HepG2 (cell line): ENCODE measurements at regions not wholly inside any gene's neighbourhood (a gene's known extent, or its start where the extent isn't known, plus 50 kb on each side); places are given as distances from the start of the nearest gene placed in this dataset.

ENCODE experiments used
- ATAC-seq: fragments of 200-7000 bp; cut with Tn5 transposase; 3 replicates; pipeline ENCODE4 v1.9.1; 2020; ENCODE audit warnings: mild to moderate bottlenecking, moderate library complexity
- BruUV-seq: library from RNA; stranded (reverse); fragments of 400-500 nt; replicated peaks from 2 replicates; lab custom pipeline; 2021; lab: Mats Ljungman, UMichigan
- CTCF ChIA-PET: fragments of 300-600 bp; formaldehyde crosslinking; extraction: SDS; loops from one replicate; lab custom pipeline; 2021; ENCODE audit warnings: low total read pairs, inconsistent platforms, low intra/inter-chr PET ratio; lab: Yijun Ruan, JAX
- POLR2A ChIA-PET: fragments of 350-600 bp; sonication (Branson Sonifier 250); formaldehyde crosslinking; loops from one replicate; lab custom pipeline; 2020; ENCODE audit warnings: antibody characterized with exemption, inconsistent platforms; lab: Yijun Ruan, JAX
- DNase-seq: peaks from one replicate; pipeline ENCODE4 v3.0.0-alpha.2; 2015; ENCODE audit warnings: low spot score
- FAIRE-seq: peaks from 3 replicates; lab custom pipeline; 2011; peaks lifted over from hg19 to GRCh38; lab: Jason Lieb, UNC
- H2AFZ ChIP-seq: one replicate; pipeline ENCODE4 v1.6.1; 2011; ENCODE audit warnings: low read length, inconsistent platforms
- H3K27ac ChIP-seq: fragments of 300-600 bp; 3 replicates; pipeline ENCODE4 v1.8.0; 2011; ENCODE audit warnings: mixed run types, mild to moderate bottlenecking, mixed read lengths, low read length, inconsistent platforms; ENCODE audit not compliant: insufficient read depth; ENCODE audit errors: extremely low read length
- H3K27me3 ChIP-seq, 2 experiments: fragments of 200-600 bp in 1 of 2; 2 replicates in 1 of 2; 3 replicates in 1 of 2; pipeline versions ENCODE4 v1.6.0 to v1.8.0; 2011; ENCODE audit warnings: low read length in 2 of 2, mild to moderate bottlenecking in 2 of 2, moderate library complexity in 2 of 2, inconsistent platforms in 1 of 2; ENCODE audit not compliant: insufficient read depth in 2 of 2, control insufficient read depth in 1 of 2
- H3K36me3 ChIP-seq, 2 experiments: fragments of 200-600 bp in 1 of 2; replicated peaks in 1 of 2; 2 replicates in 1 of 2; 3 replicates in 1 of 2; pipeline versions ENCODE4 v1.5.1 to v1.8.0; 2011; ENCODE audit warnings: low read length in 2 of 2, inconsistent platforms in 1 of 2; ENCODE audit not compliant: insufficient read depth in 2 of 2, control insufficient read depth in 1 of 2
- H3K4me1 ChIP-seq: 2 replicates; pipeline ENCODE4 v1.5.1; 2012; ENCODE audit warnings: low read length, inconsistent platforms; ENCODE audit not compliant: insufficient read depth
- H3K4me2 ChIP-seq: 2 replicates; pipeline ENCODE4 v1.6.0; 2011; ENCODE audit warnings: low read depth, low read length, inconsistent platforms
- H3K4me3 ChIP-seq, 3 experiments: fragments of 200-600 bp in 1 of 3; sonication (generic), shearing (Covaris generic) in 1 of 3; replicated peaks in 1 of 3; 2 replicates each; pipeline ENCODE4 v1.5.1; 2011 to 2016; ENCODE audit warnings: low read length in 3 of 3, inconsistent platforms in 2 of 3, low read depth in 2 of 3, mild to moderate bottlenecking in 2 of 3, control low read depth in 1 of 3, mixed read lengths in 1 of 3; ENCODE audit not compliant: insufficient read depth in 1 of 3
- H3K79me2 ChIP-seq: one replicate; pipeline ENCODE4 v1.6.1; 2011; ENCODE audit warnings: low read length, inconsistent platforms; ENCODE audit not compliant: insufficient read depth
- H3K9ac ChIP-seq: 2 replicates; pipeline ENCODE4 v1.6.0; 2011; ENCODE audit warnings: mild to moderate bottlenecking, low read depth, low read length, inconsistent platforms; ENCODE audit not compliant: insufficient read depth
- H3K9me3 ChIP-seq: 2 replicates; pipeline ENCODE4 v1.5.1; 2012; ENCODE audit warnings: mild to moderate bottlenecking, low read length
- H4K20me1 ChIP-seq: 2 replicates; pipeline ENCODE4 v1.6.0; 2011; ENCODE audit warnings: inconsistent platforms, mild to moderate bottlenecking, low read length, moderate library complexity; ENCODE audit not compliant: insufficient read depth
- STAG1 ChIP-seq: sonication (generic); formaldehyde crosslinking; IDR thresholded peaks from 2 replicates; pipeline ENCODE4 v1.4.0; 2020; ENCODE audit warnings: missing genetic modification reagents
- ZNF160 ChIP-seq: sonication (generic); formaldehyde crosslinking; IDR thresholded peaks from 2 replicates; pipeline ENCODE4 v1.8.0; 2022; ENCODE audit warnings: mild to moderate bottlenecking, inconsistent platforms, missing genetic modification reagents
- WGBS: methylation state at CpG from one replicate; pipeline ENCODE4 v1.1.6; 2017; ENCODE audit warnings: low lambda C conversion rate; 5-methylcytosine and 5-hydroxymethylcytosine counted together
- in situ Hi-C: cut with HindIII; loops from 2 replicates; pipeline ENCODE4 v1.10.0; 2017; ENCODE audit warnings: low pct_unique_long_range_greater_than_20kb; ENCODE audit not compliant: extremely low pct_ligation_motif_present
- intact Hi-C: fragments of 100-400 bp; cut with micrococcal nuclease; formaldehyde crosslinking; loops from one replicate; pipeline ENCODE4 v1.10.0; 2022; ENCODE audit not compliant: unreplicated experiment
- TF ChIP-seq, protein P1 (sequence below): sonication (generic); formaldehyde crosslinking; IDR thresholded peaks from 2 replicates; pipeline ENCODE4 v1.5.0; 2020; ENCODE audit warnings: missing genetic modification reagents
- TF ChIP-seq, protein P2 (sequence below): sonication (generic); formaldehyde crosslinking; IDR thresholded peaks from 2 replicates; pipeline ENCODE4 v1.5.0; 2020; ENCODE audit warnings: mild to moderate bottlenecking, missing genetic modification reagents, moderate library complexity
- TF ChIP-seq, protein P3 (sequence below): IDR thresholded peaks from 2 replicates; pipeline ENCODE4 v1.6.1; 2012; ENCODE audit warnings: low read depth, low read length, improper control_type of control experiment

DNA sequence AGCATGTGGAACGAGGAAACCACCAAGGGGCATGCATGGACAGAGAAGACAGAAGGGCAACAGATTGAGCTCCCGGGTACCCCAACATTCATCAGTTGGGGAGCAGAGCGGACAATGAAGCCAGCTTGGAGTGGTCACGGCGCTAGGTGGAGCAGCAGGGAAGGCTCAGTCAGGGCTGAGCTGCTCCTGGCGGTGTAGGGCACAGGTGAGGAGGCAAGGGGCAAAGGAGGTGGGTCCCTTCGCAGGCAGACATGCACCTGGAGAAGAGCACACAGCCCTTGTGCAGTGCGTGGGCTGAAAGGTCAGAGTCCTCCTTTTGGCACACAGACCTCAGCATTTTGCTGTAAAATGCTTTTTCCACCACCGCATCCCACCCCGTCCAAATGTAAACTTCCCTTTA is 90.0 kb upstream of the SLC6A6 start:
- peaks cover 2 to 39% of the 10 kb centered on the region in 2 experiments; a peak in 3 of 5 replicates for H3K27me3 ChIP-seq
- DNase-seq (no peak), FAIRE-seq (no peak), ATAC-seq (peak; percentile 67)
- no TSS peak for BruUV-seq
- POLR2A ChIA-PET, result no interaction called here
- TF ChIP-seq, protein P1, sequence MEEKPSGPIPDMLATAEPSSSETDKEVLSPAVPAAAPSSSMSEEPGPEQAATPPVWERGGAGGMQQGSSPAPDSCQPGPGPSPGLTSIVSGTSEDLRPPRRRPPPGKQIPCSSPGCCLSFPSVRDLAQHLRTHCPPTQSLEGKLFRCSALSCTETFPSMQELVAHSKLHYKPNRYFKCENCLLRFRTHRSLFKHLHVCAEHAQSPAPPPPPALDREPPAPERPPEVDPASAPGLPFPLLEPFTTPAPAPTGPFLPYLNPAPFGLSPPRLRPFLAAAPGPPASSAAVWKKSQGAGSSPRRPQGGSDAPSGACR (CRISPR knock-in tag), result no peak
- TF ChIP-seq, protein P2, sequence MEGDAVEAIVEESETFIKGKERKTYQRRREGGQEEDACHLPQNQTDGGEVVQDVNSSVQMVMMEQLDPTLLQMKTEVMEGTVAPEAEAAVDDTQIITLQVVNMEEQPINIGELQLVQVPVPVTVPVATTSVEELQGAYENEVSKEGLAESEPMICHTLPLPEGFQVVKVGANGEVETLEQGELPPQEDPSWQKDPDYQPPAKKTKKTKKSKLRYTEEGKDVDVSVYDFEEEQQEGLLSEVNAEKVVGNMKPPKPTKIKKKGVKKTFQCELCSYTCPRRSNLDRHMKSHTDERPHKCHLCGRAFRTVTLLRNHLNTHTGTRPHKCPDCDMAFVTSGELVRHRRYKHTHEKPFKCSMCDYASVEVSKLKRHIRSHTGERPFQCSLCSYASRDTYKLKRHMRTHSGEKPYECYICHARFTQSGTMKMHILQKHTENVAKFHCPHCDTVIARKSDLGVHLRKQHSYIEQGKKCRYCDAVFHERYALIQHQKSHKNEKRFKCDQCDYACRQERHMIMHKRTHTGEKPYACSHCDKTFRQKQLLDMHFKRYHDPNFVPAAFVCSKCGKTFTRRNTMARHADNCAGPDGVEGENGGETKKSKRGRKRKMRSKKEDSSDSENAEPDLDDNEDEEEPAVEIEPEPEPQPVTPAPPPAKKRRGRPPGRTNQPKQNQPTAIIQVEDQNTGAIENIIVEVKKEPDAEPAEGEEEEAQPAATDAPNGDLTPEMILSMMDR (CRISPR knock-in tag), result peak; percentile 48
- TF ChIP-seq ZNF160, result no peak
- peak; percentile 43 for TF ChIP-seq STAG1 (CRISPR knock-in tag)
- TF ChIP-seq, protein P3, sequence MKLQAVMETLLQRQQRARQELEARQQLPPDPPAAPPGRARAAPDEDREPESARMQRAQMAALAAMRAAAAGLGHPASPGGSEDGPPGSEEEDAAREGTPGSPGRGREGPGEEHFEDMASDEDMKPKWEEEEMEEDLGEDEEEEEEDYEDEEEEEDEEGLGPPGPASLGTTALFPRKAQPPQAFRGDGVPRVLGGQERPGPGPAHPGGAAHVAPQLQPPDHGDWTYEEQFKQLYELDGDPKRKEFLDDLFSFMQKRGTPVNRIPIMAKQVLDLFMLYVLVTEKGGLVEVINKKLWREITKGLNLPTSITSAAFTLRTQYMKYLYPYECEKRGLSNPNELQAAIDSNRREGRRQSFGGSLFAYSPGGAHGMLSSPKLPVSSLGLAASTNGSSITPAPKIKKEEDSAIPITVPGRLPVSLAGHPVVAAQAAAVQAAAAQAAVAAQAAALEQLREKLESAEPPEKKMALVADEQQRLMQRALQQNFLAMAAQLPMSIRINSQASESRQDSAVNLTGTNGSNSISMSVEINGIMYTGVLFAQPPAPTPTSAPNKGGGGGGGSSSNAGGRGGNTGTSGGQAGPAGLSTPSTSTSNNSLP, result no peak
- no peaks in the 10 kb centered on the region for H4K20me1 ChIP-seq
- H3K27ac ChIP-seq, result no peak overlapping the region
- in situ Hi-C loops, result no loop called here
- H3K36me3 ChIP-seq, result no peaks in the 10 kb centered on the region
- H2AFZ ChIP-seq, result no peak overlapping the region
- 2% methylated on average over 10 of the region's 10 CpGs for WGBS
- H3K4me2 ChIP-seq, result no peak overlapping the region
- H3K9me3 ChIP-seq, result no peaks in the 10 kb centered on the region
- no peak overlapping the region for H3K4me3 ChIP-seq
- CTCF ChIA-PET, result no interaction called here
- peaks cover 14% of the 10 kb centered on the region for H3K4me1 ChIP-seq
- H3K9ac ChIP-seq, result no peak overlapping the region
- no peaks in the 10 kb centered on the region for H3K79me2 ChIP-seq
- intact Hi-C loops, result no loop called here
